ENCODE measurements at regions not wholly inside any gene's neighbourhood (a gene's known extent, or its start where the extent isn't known, plus 50 kb on each side); places are given as distances from the start of the nearest gene placed in this dataset.

DNA sequence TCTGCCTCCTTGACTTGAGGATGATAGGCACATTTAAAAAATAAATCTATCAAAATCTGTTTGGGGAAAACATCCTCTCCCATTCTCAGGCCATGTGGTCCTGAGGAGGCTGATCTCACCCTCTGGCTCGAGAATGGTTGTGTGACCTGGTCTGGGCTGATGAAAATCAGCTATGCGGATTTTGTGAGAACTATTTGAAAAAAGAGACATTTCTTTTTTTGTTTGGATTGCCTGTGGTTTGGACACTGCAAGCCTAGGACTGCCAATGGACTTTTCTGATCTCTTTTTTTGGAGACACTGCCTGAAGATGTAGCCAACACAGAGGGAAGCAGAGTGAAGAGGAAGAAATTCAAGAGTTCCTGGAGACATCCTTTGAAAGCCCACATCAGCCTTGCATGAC lies 145.9 kb downstream of the HS3ST3B1 start:
- TF ChIP-seq, protein P1, sequence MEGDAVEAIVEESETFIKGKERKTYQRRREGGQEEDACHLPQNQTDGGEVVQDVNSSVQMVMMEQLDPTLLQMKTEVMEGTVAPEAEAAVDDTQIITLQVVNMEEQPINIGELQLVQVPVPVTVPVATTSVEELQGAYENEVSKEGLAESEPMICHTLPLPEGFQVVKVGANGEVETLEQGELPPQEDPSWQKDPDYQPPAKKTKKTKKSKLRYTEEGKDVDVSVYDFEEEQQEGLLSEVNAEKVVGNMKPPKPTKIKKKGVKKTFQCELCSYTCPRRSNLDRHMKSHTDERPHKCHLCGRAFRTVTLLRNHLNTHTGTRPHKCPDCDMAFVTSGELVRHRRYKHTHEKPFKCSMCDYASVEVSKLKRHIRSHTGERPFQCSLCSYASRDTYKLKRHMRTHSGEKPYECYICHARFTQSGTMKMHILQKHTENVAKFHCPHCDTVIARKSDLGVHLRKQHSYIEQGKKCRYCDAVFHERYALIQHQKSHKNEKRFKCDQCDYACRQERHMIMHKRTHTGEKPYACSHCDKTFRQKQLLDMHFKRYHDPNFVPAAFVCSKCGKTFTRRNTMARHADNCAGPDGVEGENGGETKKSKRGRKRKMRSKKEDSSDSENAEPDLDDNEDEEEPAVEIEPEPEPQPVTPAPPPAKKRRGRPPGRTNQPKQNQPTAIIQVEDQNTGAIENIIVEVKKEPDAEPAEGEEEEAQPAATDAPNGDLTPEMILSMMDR (IDR thresholded peaks at IDR 0.05): no peak
- TF ChIP-seq EZH2phosphoT487 (IDR thresholded peaks at IDR 0.05) (no peak), EZH2 (IDR thresholded peaks at IDR 0.05) (no peak)
